ENCODE measurements at regions not wholly inside any gene's neighbourhood (a gene's known extent, or its start where the extent isn't known, plus 50 kb on each side); places are given as distances from the start of the nearest gene placed in this dataset.

DNA sequence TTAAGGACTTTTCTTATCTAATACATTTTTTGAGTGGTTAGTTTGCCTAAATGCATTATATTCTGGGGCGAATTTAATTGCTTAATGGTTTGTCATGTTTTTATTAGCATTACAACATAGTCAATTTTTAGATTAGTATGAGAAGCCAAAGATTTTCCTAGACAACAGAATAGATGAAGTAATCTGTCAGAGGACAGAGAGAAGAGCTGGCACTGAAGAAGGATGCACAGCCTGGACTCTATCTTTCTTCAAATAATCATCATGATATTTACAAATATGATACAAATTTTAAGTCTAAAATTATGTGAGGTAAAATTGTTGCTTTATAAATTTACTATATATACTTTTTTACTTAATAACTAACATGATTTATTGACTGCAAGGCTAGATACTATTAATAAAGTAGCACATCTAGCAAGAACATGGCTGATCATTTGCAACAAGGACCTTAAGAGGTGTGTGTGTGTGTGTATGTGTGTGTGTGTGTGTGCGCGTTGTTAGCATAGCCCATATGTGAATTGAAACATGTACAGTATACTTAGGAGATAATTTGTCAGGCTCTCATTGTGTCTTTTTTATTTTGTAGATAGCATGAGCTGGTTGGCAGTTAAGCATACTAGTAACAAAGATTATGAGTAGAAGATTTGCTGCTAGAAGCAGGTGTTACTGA, 752.2 kb downstream of the DCDC2C start:
- no peak for TF ChIP-seq ELK1 (IDR thresholded peaks at IDR 0.05; ENCODE audit: low read depth, low read length)
- TF ChIP-seq POLR2A (IDR thresholded peaks at IDR 0.05; ENCODE audit: low read depth, low read length), result no peak
- no peak for TF ChIP-seq FOXK2 (IDR thresholded peaks at IDR 0.05)
- no peak for TF ChIP-seq PBX3 (IDR thresholded peaks at IDR 0.05; ENCODE audit: insufficient replicate concordance, low read depth, low read length)
- no peak for TF ChIP-seq KAT2A (conservative IDR thresholded peaks at IDR 0.05; ENCODE audit: control insufficient read depth, low read depth, low read length)
- no peak for TF ChIP-seq EED (IDR thresholded peaks at IDR 0.05; ENCODE audit: low read depth)
- TF ChIP-seq SP1 (IDR thresholded peaks at IDR 0.05; ENCODE audit: low read depth, low read length), result no peak
- no peak for TF ChIP-seq SMC3 (IDR thresholded peaks at IDR 0.05; ENCODE audit: borderline replicate concordance, low read length)
- no peak for TF ChIP-seq PAX5 (IDR thresholded peaks at IDR 0.05; ENCODE audit: borderline replicate concordance, low read depth, low read length)

All from GM12878 (cell line).